NCI-H1694 treated with DMSO at 0.1 percent for 48 hours (cell line): ENCODE measurements at regions not wholly inside any gene's neighbourhood (a gene's known extent, or its start where the extent isn't known, plus 50 kb on each side); places are given as distances from the start of the nearest gene placed in this dataset.

ENCODE experiments used
- DNase-seq: peaks from one replicate; lab custom pipeline; 2025; lab: John Stamatoyannopoulos, UW

DNA sequence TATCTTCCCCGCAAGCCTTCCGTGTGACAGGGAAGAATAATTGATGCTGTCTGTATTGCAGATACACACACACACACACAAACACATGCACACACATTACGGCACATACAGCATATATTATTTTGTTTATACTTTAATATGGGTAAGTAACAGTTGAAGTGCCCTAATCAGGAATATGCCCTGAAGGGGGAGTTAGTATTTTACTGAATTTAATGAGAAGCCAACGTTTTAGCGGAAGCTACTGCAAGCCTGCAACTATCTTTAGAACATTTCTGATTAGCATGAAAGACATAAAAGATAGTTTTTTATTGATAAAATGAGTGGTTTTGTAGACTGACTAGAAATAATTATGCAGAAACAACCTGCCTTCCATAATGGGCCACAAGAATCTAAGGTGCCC, 296.6 kb upstream of the SLCO3A1 start:
- no peak for DNase-seq

DNA sequence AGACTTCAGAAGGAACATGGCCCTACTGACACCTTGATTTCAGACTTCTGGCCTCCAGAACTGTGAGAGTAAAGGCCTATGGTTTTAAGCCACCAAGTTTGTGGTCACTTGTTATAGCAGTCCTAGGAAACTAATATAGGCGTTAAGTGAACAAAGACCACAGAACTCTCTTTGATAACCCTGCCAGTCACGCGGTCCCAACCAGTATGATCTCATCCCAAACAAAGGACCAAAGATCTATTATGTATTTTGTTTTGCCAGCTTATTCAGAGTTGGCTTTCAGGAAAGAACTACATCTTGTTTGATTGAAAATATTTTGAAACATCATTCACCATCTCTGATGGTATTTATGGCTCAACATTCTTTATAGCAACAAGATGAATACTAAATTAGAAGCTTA, 294.4 kb upstream of the SLCO3A1 start:
- DNase-seq: no peak

DNA sequence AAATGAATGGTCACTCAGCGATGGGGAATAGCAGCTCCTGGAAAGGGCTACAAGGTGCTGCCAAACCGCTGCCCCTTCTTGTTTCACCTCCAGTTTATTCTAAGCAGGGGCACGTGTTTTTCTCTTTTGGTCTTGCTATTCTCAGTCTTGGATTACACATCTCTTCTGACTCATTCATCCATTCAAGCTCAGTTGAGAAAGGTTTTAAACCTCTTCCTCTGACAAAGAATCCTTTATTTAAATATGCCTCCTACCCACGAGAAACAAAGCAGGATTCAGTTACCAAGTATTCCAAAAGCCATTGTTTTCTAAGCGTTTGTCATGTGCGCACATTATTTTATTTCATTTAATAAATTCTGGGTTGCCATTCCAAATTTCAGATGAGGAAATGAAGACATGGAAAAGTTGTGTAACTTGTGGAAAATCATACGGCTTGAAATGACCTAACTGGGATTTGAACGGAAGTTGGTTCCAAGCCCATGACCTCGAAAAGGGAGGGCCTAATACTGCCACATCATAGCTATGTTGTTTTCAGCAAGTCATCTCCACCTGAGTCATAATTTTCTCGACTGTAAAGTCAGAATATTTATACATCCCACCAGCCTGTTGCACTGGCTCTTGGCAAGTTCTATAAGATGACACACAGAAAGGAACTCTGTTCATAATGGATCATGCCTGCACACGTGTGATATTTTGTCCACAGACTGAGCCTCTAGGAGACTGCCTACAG, 292.0 kb upstream of the SLCO3A1 start:
- no peak for DNase-seq

DNA sequence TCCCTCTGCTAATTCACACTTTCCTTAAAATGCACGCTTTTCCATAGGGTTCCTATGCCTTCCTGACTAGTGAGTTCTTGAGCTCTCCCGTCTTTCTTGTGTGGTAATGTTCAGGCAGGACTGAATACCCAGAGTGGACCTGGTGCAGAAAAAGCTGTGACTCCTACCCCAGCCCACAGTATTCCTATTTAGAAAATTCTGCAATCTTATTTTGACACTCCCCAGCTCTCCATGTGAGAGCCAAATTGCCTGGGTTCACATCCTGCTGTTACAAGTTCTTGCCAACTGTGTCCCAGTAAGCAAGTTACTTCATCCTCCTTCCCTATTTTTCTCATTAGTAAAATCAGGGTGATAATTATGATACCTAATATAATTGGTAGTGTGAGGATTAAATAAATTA, 290.8 kb upstream of the SLCO3A1 start:
- DNase-seq: no peak

DNA sequence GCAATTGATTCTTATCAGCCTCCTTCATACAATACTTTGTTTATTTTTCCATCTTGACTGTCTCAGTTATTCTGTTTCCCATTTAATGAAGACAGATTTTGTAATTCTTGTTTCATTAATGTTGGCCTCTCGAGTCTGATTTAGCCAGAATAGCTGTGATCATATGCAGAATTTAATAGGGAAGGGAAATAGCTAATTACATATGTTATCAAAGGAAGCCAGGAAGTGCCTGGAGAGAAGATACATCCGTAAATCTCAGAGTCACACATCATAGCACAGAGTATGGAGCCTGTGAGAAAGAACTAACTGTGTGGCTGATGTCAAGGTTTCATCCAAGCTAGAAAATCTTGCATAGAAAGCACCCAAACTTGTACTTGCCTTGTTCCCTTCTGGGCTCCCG, 288.9 kb upstream of the SLCO3A1 start:
- DNase-seq: no peak

DNA sequence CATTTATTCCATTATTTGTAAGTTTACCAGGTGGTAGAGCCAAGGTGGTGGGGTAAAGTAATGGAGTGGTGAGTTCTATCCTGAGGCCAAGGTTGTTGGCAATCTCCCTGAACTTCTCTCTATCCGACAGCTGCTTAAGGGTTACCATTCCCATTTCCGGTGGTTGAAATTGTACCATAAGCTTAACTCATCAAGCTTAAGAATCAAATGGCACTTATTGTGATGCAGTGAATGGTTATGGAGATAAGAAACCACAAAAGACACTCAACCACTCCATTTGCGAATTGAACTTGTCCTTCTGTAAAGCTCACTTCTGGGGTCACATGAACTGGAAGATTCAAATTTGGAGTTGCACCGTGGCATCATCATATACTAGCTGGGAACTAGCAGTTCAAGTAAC, 287.4 kb upstream of the SLCO3A1 start:
- DNase-seq: no peak

DNA sequence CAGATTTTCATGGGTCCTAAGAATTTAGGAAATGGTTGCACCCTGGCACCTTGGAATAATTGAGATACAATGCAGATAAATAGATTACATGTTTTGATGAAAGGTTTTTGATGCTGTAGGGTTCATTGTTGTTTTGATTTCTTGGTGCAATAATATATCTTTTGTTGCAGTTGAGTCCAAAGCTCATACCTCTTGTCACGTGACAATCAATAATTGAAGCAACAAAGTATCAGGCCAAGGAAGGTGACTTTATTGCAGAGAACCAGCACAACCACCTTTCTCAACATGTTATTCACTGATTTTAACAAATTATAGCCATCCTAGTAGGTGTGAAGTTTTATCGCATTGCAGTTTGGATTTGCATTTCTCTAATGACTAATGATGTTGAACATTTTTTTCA, 285.5 kb upstream of the SLCO3A1 start:
- DNase-seq: no peak

DNA sequence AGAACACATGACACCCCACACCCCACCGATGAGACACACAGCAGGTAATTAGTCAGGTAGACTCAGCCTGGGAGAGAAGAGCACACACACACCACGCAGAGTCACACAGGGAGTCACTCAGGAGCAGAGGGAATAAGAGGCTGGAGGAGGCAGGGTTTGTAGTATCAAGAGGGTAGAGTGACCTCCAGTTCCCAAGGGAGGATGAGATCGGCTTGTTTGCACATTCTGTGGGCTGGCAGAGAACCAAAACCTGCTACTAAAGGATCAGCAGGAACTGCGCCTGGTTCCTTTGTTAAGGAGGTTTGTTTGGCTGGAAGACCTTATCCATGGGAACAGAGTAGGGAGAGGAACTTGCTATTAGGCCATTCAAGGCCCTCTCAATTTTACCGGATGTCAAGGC, 281.4 kb upstream of the SLCO3A1 start:
- DNase-seq: no peak

DNA sequence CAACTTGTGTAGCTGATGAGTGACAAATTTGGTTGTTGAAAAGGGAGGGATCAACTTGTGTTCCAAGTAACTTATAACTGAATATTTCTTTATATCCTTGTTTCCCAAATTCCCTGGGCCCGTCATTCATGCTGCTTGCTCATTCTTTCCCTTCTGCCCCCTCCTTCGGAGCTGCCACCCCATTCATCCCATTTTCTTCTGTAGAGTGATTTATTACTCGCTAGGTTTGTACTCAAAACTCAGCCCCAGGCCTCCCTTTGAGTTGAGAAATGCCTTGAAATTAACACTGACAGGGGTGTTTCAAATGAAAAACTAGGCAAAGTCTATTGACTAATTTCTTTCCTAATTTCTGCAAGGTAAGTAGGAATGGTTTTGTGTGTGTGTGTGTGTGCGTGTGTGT, 277.4 kb upstream of the SLCO3A1 start:
- no peak for DNase-seq

DNA sequence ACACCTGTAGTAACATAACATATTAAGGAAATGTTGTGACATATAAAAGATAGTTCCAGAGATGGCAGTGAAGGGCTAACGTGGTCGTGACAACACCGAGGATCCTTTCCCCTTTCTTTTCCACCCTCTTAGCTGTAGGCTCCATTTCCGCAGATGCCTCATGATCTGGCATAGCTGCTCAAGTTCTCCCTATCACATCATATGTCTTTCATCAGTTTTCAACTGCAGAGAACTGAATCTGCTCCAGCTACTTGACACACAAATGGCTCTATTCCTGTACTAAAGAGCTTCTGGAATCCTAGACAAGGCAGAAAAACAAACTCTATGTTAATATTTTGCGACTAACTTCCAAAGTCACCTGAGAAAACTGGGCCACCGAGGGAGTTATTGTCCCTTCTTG, 275.0 kb upstream of the SLCO3A1 start:
- DNase-seq: no peak

DNA sequence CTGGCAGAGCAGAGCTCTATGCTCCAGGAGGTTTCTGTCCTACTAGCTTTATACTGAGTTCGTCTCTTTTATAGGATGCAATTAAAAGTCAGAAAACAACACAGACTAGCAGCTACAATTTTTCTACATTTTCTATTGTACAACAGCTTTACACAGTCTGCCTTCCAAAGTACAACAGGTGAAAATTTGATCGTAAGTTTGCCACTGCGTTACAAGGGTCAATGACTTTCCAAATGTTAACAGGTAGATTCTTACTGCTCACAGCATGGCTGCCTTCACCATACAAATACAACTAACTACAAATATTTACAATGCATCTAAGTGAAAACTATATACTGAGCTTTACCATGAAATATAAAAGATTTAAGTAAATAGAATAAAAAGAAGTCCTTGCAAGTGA, 268.6 kb upstream of the SLCO3A1 start:
- DNase-seq: no peak

DNA sequence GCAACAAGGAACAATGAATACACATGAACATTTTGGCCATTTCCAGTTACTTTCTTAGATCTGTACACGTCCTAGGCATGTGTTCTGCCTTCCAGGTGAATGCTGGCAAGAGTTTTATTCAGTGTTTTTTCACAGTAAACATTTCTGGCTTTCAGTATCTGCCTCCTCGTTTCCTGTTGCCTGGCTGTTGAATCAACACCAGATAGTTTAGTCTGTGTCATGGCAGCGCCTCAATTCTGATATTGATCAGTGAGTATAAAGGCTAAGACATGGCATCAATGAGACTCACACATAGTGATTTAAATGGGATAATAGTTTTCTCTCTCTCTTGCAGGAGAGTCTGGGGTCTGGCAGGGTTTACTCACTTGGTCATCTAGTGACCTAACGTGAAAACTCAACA, 266.9 kb upstream of the SLCO3A1 start:
- no peak for DNase-seq

DNA sequence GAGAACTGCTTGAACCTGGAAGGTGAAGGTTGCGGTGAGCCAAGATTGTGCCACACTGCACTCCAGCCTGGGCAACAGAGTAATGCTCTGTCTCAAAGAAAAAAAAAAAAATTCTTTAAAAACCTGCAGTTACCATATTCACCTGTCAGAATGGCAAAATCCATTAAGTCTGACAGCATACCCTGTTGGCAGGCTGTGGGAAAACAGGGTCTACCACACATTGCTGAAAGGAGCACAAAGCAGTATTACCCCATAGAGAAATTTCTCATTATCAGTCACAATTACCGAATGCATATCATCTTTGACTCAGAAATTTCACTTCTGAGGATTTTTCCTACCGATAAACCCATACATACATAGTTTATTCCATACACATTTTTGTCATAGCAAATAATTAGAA, 264.1 kb upstream of the SLCO3A1 start:
- DNase-seq: no peak

DNA sequence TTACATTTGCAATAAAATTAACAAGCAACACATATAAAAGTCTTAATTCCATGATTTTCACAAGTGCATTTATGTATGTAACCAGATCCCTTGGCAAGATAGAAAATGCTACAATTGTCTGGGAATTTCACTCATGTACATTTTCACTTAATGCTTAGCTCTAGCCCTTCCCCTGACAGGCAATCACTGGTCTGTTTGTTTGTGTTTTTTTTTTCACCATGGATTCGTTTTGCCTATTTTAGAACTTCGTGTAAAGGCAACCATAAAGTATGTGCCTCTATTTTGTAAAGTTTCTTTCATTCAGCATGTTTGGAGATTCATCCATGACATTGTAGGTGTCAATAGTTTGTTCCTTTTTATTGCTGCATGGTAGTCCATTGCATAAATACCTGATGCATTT, 260.9 kb upstream of the SLCO3A1 start:
- DNase-seq: no peak

DNA sequence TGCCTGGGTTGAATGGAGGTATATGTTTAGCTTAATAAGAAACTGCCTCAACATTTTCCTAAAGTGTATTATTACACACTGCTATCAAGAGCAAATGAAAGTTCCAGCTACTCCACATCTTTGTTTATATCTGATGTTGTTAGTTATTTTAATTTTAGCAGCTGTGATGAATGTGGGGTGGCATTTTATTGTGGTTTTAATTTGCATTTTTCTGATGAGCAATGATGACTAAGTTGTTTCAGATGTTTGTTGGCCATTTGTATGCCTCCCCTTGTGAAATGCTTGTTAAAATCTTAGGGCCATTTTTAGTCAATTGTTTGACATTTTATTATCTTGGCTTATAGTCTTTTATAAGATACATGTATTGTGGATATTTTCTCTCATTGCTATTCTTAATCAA, 260.4 kb upstream of the SLCO3A1 start:
- DNase-seq: no peak

DNA sequence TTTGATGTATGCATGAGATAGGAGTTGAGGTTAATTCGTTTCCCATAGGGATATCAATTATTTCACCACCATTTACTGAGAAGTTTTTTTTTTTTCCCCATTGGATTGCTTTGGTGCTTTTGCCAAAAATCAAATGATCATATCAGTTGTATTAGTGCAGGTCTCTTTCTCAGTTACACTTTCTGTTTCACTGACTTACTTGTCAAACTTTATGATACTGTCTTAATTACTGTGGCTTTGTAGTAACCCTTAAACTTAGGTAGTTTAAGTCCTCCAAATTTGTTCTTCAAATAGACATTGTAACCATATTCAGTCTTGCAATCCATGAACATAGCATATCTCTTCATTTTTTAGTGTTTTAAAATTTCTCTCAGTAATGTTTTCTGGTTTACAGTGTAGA, 259.9 kb upstream of the SLCO3A1 start:
- no peak for DNase-seq

DNA sequence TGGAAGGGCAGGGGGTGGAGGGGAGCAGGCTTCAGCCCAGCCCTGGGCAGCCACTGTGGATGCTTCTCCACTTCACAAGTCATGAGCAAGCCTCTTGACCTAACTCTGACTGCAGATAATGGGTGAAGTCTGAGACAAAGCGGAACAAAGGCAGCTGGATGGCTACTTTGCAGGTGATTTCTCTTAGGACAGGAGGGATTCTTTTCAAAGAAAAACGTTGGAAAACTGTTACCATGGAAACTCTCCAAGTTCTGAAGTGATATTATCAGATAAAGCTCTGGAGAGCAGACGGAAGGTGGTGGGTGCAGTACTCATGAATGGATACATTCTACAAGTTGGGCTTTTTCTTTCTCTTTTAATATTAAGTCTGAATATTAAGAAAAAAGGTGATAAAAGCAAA, 254.2 kb upstream of the SLCO3A1 start:
- no peak for DNase-seq

DNA sequence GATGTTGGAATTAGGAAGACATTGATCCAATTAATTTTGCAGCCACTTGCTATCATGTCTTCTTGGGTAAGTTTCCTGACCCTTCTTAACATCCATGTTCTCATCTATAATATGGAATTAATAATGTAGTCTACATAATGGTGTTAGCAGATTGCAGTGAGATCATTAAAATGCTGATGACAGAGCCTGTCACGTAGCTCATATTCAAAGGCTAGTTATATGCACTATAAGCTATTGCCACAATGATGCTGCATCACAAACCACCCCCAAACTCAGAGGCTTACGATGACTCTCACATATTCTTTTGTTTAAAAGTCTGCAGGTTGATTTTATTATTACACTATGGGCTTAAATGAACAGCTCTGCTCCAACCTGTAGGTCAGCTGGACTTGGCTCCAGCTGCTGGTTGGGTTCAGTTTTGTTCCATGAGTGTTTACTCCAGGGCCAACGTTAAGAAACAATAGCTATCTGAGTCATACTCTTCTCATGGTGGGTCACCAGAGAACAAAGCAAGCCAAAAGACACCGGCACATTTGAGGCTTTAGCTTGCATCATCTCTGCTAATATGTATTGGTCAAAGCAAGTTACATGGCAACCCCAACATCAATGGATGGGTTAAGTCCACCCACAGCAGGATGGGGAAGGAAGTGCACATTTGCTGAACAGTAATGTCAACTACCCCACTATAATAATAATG, 250.0 kb upstream of the SLCO3A1 start:
- no peak for DNase-seq

DNA sequence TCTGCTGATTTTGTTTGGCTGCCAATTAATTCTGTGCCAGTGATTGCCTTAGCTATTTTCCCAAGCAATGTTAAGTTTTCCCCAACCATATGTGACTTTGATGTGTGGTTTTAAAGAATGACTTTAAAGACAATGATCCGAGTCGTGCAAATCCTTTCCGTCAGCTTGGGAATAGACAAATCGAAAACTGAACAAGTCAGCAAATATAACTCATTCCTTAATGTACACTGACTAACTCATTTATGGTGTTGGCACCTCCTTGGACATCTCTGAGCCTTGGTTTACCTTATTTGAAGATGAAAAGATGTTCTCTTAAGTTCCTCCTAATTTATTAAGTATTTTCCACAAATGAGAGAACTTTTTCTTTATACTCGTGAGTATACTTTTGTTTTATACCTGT, 249.4 kb upstream of the SLCO3A1 start:
- DNase-seq: no peak

DNA sequence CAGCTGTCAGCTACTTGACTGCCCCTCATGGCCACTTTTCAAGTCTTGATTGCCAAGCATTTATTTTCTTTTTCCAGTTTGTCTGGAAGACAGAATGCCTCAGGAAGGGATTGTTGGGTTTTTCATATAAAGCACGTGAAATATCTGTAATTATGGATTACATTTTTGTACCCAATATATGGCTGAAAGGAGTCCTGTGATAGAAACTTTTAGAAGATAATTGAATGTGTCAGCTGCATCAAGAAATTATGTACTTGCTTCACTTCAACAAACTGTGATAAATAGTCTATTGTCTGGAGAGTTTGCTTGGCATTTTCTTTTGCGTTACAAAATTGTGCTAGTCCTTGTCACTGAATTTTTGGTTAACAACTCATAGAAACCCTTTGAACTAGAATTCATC, 247.9 kb upstream of the SLCO3A1 start:
- no peak for DNase-seq

DNA sequence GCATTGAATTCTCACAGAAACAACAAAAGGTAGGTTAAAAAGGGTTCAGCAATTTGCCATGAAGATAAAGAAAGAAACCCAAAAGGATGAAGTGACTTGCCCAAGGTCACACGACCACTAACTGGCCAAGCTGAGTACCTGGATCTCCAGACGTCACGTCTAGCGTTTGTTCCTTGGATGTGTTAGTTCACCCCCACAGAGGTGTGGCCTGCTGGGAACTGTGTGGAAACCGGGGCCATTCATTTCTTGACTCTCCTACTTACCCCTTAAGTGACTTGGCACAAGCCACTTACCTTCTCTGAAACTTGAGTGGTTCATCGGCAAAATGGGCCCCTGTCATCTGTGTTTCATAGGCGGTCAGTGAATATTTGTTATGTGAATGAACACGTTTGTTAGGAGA, 244.3 kb upstream of the SLCO3A1 start:
- no peak for DNase-seq

DNA sequence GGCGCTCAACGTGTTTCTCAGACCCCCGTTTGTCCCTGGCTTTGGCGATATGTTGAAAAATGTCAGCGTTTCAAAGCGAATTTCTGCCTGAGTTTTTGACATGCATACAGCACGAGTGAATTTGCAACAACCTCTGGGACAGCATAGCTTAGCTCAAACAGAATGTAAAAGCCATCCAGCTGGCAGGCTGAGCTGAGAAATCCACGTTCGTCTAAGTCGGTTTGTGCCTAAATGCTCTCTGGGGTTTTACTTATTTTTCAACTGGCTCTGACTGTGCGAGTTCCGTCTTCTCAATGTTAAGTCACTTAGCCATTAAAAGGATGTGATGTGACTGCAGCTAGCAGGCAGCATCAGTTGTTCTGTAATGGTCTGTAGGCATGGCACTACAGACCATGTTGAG, 243.5 kb upstream of the SLCO3A1 start:
- DNase-seq: no peak

DNA sequence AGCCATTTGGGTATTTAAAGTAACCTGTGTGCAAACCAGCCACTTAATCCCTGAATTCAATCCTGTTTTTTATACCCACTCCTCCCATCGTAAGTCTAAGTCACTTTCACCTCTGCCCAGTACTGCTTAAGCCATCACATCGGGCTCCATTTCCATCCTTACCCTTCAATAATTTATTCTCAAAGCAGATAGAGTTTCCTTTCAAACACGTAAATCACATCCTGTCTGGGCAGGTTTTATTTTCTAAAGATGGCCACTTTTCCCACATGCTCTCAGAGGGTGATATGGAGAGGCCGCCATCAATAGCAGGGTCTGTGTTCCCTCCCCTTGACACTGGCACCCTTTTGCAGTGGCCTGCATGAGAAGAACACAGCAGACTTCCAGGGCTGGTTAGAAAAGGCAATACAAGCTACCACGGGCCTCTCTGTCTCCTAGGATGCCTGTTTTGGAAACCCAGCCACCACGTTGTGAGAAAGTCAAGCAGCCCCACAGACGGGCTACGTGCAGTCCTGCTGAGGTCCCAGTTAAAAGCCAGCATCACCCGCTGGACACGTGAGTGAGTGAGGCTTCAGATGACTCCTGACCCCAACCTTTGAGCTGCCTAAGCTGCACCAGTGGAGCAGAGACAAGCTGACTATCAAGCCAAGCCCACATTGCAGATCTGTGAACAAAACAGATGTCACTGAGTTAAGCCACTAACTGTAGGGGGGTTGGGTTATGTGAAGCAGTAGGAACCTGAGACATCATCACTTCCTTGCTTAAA, 241.8 kb upstream of the SLCO3A1 start:
- peak; percentile 10 for DNase-seq
